GM21529 (cell line): ENCODE measurements at regions not wholly inside any gene's neighbourhood (a gene's known extent, or its start where the extent isn't known, plus 50 kb on each side); places are given as distances from the start of the nearest gene placed in this dataset.

Experiments used
- ATAC-seq: cut with Tn5 transposase; IDR thresholded peaks from one replicate; pipeline ENCODE4 v1.9.1; 2021; ENCODE audit not compliant: unreplicated experiment

DNA sequence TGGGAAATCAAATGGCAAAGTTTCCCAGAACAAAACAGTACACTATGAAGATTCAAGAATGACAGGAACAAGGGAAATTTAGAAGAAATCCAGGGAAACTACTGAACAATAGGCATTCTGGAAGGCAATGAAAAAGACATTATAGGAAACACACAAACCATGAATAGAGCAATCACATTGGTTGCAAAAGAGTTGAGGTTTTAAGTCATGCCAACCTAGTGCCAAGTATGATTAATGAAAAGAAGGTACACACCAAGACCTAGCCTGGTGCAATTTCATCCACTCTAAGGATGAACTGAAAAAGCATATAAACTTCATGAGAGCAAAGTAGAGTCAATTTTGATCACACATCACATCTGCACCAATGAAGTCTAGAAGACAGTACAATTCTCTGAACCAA is 326.9 kb downstream of the PDHA2 start:
- ATAC-seq = no peak

DNA sequence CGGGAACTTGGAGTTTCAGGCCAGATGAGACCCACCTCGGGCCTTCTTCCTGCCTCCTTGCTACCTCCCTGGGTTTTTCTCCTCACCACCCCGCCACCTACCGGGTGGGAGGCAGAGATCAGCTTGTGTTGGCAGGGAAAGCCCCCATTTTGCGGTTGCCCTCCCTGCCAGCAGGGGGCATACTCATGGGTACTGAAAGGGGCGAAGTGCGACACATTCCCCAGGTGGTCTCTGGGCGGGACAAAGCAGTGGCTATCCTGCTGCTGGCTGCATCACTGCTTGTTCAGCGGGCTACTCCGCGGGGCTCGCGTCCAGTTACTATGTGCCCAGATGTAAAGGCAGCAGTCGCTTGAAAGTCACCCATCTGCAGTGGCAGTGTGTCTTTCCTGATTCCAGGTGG is 330.3 kb downstream of the PDHA2 start:
- no peak for ATAC-seq

DNA sequence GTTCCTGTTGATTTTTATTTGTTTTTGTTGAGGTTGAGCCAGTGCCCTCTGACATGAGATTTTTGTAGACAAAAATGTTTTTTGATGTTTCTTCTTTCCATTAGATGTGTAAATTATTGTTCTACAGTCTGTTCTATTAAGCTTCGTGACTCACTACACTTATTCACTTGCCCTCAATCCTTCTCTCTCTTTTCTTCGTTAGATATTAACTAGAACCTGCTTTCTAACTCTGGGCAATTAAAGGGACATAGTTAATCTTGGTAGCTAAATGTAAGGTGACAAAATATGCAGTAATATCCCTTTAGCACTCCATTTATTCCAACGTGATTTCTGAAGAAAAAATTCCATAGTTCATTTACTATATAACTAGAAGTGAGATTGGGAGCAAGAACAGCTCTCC is 333.9 kb downstream of the PDHA2 start:
- no peak for ATAC-seq

DNA sequence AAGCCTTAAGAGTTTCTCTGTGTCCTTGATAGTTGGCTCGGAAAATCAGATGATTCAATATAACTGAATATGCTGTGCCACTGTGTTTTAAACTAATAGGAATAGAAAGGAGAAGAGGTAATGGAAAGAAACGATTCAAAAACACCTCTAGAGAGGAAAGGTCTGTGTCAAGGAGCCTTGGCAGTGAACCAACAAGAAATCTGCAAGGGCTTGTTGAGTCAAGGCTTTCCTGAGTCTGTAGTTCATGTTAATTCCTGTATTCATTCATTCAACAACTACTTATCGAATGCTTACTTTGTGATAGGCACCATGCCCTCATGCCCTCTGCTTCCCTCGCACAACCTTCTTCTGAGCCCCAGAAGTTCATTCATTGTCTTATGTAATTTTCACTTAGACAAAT is 336.0 kb downstream of the PDHA2 start:
- ATAC-seq = no peak

DNA sequence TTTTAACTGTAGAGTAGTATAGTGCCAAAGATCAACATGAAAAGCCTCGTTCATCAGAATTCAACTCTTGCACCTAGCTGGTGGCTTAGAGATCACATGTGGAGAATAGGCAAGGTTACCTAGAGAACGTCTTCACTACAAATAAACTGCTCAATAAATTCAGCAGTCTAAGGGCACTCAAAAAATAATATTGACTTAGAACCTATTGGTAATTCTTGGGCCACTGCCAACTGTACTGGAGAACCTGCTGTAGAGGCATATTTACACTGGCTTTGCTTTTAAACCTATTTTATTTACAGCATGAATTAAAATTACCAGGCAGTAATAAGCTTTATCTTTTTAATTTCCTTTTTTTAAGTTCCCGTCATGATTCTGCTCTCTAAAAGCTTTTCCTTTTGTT is 343.7 kb downstream of the PDHA2 start:
- ATAC-seq = no peak

DNA sequence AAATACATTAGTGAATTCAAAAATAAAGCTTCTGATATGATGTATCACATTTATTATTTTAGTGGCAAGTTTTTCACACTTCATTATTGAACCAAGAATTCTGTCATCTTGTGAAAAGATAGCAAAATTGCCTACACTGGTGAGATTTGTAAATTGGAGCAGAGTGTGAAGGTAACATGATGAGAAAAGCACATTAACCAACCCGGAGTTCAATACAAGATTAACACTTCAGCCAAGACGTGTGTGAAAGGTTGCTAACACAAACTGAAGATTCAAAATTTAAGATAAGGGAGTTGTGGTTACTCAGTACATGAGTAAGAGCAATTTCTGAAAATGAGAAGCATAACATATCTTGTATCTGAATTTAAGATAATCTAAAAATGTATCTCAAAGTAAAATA is 346.7 kb downstream of the PDHA2 start:
- no peak for ATAC-seq

DNA sequence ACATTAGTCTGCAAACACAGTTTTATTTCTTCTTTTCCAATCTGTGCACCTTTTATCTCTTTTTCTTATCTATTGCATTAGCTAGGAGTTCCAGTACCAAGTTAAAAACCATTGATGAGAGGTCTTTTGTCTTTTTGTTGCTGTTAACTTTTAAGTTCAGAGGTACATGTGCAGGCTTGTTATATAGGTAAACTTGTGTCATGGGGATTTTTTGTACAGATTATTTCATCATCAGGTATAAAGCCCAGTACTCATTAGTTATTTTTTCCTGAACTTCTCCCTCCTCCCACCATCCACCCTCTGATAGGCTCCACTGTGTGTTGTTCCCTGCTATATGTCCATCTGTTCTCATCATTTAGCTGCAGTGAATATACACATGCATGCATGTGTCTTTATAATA is 349.9 kb downstream of the PDHA2 start:
- ATAC-seq = no peak

DNA sequence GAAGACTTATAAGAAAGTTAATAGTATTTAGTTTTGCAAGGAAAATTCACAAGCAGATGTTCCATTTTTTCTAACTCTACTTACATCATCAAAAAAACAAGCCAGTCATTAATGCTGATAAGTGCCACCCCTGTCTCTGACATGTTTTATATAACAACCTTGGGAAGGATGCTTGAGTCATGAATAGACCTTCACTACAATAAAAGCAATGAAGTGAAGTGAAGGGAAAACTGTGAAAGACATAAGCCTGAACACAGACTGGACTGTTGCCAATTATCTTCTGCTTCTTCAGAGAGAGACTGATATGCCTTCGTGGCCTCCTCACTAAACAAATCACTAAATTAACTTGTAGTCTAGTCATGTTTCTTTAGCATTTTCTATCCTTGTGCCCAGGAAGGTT is 353.2 kb downstream of the PDHA2 start:
- ATAC-seq = no peak

DNA sequence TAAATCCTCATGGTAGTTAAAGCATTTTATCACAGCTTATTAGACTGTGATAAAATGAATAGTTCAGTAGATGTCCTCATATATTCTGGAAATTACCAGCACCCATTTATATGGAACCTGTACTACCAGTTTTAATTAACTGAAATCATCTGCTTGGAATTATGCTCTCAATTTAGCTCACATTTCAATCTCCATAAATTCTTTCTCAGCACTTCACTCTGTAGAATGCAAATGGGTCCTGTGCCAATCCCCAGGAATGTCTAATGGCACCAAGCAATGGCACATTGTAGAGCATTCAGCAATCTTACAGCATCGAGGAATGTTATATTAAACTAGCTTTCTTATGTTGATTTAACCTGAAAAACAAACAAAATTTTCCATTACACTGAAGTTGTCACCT is 355.1 kb downstream of the PDHA2 start:
- no peak for ATAC-seq

DNA sequence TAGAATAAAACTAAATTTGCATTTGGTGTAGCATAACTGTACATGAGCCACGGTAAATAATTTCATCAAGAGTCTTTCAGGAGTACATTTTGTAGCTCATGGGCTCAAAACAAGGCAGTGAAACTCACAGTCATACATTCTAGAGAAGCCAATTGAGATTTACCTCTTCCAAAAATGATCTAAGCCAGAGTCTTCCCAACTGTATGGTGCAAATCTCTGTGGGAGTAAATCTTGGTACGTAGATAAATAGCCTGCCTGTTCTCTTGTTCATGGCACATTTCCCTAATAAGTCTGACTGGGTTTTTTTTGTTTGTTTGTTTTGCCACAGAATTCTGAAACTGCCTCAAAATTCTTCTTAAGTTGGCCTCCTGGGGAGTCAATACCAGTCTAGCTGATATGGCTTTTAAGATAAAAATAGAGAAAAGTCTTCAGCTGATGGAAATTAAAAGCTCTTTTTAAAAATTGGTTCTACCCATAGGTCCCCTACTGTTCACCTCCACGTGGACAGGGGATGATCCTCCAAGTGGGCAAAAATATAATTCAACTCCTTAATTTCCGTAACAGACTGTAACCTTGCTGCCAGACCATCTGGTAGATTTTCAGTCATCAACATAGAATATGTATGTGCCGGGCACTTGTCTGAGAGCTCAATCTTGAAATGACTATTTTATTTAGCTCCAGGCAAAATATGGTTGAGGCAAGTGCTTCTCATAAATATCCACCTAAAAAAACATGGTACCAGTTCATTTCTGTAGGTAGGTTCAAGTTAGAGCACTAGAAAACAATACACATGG is 365.4 kb downstream of the PDHA2 start:
- no peak for ATAC-seq

DNA sequence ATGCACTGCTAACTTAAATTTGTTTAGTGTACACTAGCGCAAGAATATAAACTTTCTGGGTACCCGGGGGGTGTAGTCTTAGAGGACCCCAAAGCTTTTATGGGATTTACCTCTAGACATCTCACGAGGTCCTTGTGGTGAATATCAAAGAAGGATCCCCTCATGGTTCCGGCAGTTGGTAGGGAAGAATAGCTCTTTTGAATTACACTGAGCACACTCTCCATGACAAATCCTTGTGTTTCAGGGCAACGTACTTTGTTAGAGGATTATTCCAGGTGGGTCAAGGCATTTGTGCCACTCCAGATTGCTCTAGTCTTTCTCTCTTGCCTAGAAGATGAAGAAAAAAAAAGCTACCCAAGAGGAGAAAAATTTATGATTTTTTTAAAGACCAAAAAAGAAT is 387.6 kb downstream of the PDHA2 start:
- ATAC-seq = no peak

DNA sequence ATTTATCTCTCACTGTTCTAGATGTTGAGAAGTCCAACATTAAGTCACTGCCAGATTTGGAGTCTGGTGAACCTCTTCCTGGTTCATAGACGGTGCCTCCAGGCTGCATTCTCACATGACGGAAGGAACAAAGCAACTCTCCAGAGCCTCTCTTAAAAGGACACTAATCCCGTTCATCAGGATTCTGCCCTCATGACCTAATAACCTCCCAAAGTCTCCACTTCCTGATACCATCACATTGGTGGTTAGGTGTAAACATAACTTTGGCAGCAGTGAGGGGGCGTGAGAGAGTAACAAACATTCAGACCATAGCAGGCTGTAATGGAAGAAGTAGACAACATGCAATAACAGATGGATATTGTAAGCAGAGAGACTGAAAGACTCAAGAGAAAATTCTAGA is 388.6 kb downstream of the PDHA2 start:
- no peak for ATAC-seq

DNA sequence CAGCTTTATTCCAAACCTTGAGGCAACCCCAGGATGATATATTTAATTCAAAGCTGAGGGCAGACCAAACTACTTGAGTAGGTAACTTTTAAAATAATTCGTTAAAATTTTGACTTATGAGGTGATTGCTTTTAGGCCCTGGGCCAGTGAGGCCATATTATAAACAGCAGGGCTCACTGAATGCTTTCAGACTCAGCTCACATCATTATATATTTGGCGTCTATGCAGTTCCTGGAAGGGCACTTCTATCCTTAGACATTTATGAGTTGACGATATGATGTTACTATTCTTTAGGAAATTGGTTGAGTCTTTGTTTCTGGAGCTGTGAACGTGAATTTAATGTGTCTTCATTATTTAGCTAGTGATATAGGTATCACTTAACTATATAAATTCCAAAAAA is 400.1 kb downstream of the PDHA2 start:
- ATAC-seq = no peak

DNA sequence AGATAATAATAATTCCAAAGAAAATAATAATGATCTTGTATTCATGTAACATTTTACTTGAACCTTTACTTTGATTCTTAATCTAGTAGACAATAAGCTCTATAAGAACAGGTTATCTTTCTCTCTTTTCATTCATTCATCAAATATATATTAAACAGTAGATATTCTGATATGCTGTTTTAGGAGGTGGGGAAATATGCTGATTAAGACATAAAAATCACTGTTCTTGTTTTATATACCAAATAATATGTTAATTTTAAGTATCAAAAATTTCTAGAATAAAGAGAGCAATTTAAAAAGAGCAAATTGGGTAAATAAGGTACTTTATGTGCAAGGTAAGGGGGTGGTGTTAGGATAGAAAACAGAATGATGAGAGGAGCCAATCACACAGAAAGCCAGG is 401.9 kb downstream of the PDHA2 start:
- ATAC-seq = no peak

DNA sequence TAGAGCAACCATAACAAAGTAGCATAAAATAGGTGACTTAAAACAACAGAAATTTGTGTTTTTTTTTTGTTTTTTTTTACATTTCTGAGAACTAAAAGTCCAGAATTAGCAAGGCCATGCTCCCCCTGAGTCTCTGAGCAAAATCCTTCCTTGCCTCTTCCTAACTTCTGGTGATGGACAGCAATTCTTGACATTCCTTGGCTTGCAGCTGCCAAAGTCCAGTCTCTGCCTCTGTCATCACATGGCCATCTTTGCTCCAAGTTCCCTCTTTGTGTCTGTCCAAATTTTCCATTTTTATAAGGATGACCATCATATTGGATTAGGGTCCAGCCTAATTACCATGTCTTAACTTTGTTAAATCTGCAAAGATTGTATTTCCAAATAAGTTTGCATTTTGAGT is 407.2 kb downstream of the PDHA2 start:
- no peak for ATAC-seq

DNA sequence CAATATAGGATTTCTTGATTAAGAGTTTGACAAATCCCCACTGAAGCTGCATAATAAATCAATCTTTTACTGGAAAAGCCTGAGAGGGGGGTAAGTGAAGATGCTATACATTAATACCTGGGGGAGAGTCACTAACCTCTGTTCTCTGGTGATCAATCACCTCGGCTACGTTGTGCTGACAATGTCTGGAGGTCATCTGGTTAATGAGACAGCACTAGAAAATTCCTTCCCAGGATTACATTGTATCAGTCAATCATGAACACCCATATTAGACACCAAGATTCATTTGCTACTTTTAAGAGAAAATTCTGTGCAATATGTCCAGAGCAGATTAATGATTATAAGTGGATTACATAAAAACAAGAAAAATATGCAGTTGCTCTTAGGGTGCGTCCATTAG is 408.3 kb downstream of the PDHA2 start:
- no peak for ATAC-seq

DNA sequence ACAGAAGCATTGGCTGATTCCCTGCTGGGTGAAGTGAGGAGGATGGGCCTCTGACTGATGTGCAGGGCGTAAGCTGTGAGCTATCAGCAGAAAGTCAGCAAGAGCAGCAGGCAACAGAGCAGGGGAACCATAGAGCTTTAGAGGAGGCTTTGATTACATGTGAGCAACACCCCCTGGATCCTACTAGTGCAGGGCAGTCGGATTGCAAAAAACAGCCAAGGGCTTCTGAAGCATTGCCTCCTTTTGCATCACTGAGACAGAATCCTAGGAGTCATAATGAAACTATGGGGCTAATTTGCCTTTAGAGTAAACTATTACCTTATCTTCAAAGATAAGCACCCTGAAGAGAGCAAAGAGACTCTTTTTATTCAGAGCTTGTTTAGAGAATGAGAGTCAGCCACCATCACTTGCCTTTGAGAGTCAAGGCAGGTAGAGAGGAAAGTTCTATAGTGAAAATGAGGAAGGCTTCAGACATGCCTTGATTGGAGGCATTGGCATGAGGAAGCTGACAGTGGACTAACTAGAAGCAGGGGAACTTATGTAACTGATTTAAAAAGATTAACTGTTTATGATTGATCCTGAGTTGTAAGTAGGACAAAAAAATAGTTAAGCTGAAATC is 420.3 kb downstream of the PDHA2 start:
- no peak for ATAC-seq

DNA sequence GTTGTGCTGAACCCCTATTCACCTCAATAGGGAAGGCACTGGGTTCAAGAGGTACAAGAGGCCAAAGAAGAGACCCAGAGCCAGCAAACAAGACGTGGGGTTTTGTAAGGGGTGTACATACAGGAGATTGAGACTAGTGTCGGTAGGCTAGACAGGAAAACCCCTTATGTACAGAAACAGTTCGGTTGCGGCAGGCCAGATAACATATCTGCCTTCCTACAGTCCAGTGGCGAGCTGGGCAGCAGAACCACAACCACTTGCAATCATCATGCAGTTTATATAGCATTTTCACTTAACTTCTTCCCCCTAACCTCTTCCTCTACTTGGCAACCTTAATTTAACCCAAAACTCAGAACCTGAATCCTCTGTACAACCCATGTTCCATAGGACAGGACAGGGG is 422.2 kb downstream of the PDHA2 start:
- ATAC-seq = no peak

DNA sequence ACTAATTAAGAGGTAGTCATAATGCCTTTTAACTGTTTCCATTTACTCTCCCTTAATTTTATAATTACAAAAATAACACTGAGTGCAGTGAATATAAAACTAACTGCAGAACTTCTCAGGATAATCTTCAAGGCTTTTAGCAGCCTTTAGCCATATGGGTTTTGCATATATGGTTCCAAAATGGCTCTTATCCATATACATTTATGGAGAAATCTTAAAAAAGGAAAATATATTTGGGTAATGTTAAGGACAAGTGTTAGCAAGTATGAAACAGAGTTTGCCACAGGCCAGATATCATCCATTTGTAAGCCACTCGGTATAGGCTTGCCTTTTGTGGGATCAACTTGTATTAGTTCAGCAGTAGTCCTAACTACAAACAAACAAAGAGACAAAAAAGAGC is 423.4 kb downstream of the PDHA2 start:
- no peak for ATAC-seq

DNA sequence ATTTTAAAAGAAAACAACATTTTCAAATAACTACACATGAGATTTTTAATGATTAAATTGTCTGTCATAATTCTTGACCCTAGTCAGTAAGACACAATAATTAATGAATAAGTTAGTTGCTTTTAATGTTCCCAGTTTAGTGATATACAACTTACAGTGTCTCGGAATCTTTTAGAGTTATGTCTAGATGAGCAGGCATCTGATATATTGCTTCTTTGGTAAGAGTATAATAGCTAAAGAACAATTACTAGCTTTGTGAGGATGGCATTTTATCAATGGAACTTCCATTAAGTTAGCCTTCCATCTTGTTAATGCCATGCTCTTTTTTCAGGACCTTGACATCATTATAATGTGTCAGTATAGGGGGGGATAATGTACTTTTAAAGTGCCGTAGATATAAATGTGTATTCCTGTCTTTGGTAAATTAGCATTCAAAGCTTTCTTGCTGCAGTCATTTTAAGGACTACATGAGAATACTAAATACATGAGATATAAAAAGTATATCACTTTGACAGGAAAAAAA is 425.1 kb downstream of the PDHA2 start:
- no peak for ATAC-seq

DNA sequence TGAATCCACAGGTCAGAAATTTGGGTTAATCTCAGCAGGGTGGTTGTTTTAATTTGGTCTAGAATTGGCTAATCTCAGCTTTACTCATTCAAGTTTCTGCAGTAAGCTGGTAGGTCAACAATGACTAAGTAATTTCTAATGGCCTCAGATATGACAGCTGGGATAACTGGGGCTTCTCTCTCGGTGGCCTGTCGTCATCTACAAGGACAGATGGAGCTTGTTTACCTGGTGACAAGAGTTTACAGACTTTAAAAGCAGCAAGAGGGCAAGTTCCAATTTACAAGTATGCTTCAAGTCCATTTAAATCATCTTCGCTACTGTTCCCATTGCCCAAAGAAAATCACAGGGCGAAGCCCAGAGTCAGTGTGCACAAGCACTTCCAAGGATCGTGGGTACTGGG is 453.9 kb downstream of the PDHA2 start:
- no peak for ATAC-seq

DNA sequence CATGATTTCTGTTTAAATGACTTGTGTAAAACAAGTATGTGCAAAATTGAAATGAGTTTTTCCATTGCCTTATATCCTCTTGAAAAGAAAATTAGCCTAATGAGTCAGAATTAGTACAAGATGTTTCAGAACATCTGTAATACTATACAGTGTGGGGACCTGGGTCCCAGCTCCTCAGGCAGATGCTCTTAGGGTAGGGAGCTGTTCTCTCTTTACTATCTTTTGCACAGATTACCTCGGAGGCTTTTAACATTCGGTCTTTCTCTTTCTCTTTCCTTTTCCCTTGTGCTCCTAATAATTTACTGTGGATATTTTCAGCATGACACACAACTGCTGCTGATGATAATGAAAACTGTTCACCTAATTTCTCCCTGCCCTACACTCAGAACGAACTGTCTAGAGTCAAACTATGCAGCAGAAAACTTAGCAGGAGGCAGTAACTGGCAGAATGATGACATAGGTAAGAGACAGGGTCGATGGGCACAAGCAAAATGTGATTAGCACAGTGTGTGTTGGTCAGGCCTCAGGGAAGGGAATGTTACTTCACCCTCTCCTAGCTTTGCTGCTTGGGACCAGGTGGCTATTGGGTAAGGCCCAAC is 455.3 kb downstream of the PDHA2 start:
- ATAC-seq = no peak
